HG03439 (cell line): ENCODE measurements at regions not wholly inside any gene's neighbourhood (a gene's known extent, or its start where the extent isn't known, plus 50 kb on each side); places are given as distances from the start of the nearest gene placed in this dataset.
"Not testable (repeated sequence)": the region's sequence is repeated elsewhere in the genome, so short reads cannot be mapped to it uniquely, and the experiment has no call there.

Source experiments
- ATAC-seq: cut with Tn5 transposase; IDR thresholded peaks from one replicate; pipeline ENCODE4 v1.9.1; 2021; ENCODE audit warnings: mild to moderate bottlenecking, moderate library complexity; ENCODE audit not compliant: unreplicated experiment

GRCh38 chr6:85041376-85041775, 277.0 kb upstream of the TBX18 start:
- ATAC-seq, result no peak

GRCh38 chr6:85037221-85037620, 272.8 kb upstream of the TBX18 start:
- no peak for ATAC-seq

GRCh38 chr6:85035766-85036165, 271.4 kb upstream of the TBX18 start:
- ATAC-seq, result no peak

- ATAC-seq, result no peak
Measured at GRCh38 chr6:85033547-85033946, 269.1 kb upstream of the TBX18 start.

GRCh38 chr6:85026021-85026420, 261.6 kb upstream of the TBX18 start:
- no peak for ATAC-seq

- no peak for ATAC-seq
Measured at GRCh38 chr6:85023721-85024120, 259.3 kb upstream of the TBX18 start.

GRCh38 chr6:85017352-85017751, 253.0 kb upstream of the TBX18 start:
- ATAC-seq, result no peak

GRCh38 chr6:85016726-85017125, 252.3 kb upstream of the TBX18 start:
- ATAC-seq, result no peak

- ATAC-seq, result peak; percentile 73
Measured at GRCh38 chr6:85015396-85015990, 251.1 kb upstream of the TBX18 start.

- no peak for ATAC-seq
Measured at GRCh38 chr6:85010865-85011264, 246.5 kb upstream of the TBX18 start.

GRCh38 chr6:85008296-85009009, 244.1 kb upstream of the TBX18 start:
- no peak for ATAC-seq

- no peak for ATAC-seq
Measured at GRCh38 chr6:85006362-85006761, 242.0 kb upstream of the TBX18 start.

GRCh38 chr6:85005494-85005893, 241.1 kb upstream of the TBX18 start:
- ATAC-seq, result no peak

- no peak for ATAC-seq
Measured at GRCh38 chr6:85004361-85004995, 240.1 kb upstream of the TBX18 start.

- ATAC-seq, result no peak
Measured at GRCh38 chr6:85002847-85003246, 238.4 kb upstream of the TBX18 start.

- no peak for ATAC-seq
Measured at GRCh38 chr6:85000001-85000400, 235.6 kb upstream of the TBX18 start.

- ATAC-seq, result no peak
Measured at GRCh38 chr6:84998223-84998622, 233.8 kb upstream of the TBX18 start.

- ATAC-seq, result not testable (repeated sequence)
Measured at GRCh38 chr6:84988766-84989165, 224.4 kb upstream of the TBX18 start.

GRCh38 chr6:84985490-84985889, 221.1 kb upstream of the TBX18 start:
- ATAC-seq, result not testable (repeated sequence)

- ATAC-seq, result no peak
Measured at GRCh38 chr6:84979541-84979940, 215.1 kb upstream of the TBX18 start.

- no peak for ATAC-seq
Measured at GRCh38 chr6:84977363-84977705, 212.9 kb upstream of the TBX18 start.
